Suppressor macrophage treated with lipopolysaccharide for 1 hour (primary cell): ENCODE measurements at regions not wholly inside any gene's neighbourhood (a gene's known extent, or its start where the extent isn't known, plus 50 kb on each side); places are given as distances from the start of the nearest gene placed in this dataset.
"Not testable (repeated sequence)": the region's sequence is repeated elsewhere in the genome, so short reads cannot be mapped to it uniquely, and the experiment has no call there.

Experiments
- DNase-seq, 3 donors: peaks; one replicate each; pipeline ENCODE4 v3.0.0-alpha.2; 2020 to 2022

DNA sequence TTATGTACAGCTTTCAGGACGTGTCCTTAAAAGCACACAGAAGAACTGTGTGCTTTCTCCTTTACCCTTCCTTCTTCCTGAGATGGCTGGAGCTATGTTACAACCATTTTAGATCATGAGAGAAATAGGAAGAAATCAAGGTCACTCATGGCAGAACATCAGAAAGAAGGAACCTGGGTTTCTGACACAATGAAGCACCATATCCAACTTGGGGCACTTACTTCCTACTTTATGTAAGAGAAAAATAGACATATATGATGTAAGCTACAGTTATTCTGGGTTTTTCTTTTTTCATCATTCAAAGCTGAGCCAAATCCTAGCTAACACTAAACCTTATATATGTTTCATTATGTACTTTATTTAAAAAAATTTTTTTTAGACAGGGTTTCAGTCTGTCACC lies 79.5 kb downstream of the FAM161A start:
- DNase-seq: peak; percentile 43 to 61 (median 61)

DNA sequence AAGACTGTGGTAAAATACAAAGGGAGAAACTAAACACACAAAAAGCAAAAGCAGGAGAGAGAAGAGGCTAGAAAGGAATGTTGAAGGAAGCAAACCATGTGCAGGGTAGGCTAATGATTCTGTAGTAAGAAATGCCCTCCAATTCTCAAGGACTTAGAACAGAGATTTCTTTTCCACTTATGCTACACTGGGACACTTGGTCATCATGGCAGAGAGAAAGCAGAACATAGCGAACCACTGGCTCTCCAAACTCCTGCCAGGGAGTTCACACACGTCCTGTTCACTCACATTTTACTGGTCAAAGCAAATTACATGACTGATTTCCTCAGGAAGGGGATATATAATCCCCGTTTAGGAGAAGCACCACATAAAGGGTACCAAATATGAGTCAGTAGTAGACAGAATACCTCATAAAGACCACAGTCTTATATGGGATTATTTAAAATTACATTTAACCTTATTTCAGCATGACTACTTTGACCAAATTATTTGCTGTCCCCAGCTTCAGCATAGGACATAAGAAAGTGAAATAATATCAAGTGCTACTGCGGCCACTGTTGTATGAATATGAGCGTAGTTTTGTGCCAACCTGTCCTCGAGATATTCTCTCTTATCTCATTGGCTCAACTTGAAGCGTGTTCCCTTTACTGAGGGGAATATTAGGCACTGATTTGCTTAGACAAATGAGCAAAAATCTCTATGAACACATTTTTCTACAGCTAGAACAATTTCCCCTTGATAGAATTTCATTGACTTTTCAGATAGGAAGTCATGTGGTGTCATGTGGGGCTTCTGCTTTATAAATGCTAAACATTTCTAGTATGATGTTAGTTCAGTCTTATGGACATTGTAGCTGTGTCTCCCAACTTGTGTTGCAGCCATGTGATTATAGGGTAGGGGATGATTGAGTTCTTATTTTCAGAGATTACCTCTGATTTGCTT lies 81.7 kb downstream of the FAM161A start:
- DNase-seq: peak in 1 of 3 donors; percentile 17

DNA sequence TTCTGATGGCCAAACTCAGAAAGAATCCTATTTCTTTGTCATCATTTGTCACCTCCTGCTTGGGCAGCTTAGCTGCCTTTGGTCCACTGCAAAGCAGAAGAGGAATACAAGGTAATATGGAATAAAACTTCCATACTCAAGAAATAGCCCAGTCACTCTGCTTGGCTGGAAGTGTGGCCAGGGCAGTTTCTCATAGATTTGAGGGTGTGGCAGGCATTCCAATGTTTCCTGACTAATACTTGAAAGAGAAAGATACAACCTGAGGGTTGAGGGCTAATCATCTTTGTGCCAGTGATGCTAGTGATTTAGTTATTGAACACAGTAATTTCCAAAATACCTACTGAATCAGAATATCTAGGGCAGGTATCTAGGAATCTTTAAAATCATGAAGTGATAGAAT lies 83.1 kb downstream of the FAM161A start:
- DNase-seq: peak in 1 of 3 donors; percentile 5

DNA sequence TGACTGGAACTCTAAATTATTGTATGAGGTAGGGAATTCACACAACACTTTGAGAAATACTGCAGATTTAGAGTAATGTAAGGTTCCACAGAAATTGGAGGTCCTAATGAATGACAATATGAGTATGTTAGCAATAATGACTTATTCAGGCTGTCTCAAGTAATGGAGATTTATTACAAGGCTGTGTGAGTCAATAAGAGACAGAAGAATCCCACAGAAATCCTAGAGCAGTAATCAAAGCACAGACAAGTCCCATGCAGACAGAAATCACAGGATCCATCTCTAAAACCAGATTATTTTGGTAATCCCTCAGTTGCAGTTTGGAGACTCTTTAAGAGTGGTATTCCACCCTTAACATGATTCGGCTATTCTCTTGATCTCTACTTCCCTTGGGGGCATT lies 83.6 kb downstream of the FAM161A start:
- peak in 1 of 3 donors; percentile 3 for DNase-seq

GRCh38 chr2:61769093-61769675 lies 84.7 kb downstream of the FAM161A start:
- DNase-seq: no peak

GRCh38 chr2:61764035-61764800 lies 89.6 kb downstream of the FAM161A start:
- DNase-seq: peak; percentile 99

GRCh38 chr2:61763605-61764034 lies 90.2 kb downstream of the FAM161A start:
- DNase-seq: peak; percentile 80 to 89 (median 84)

DNA sequence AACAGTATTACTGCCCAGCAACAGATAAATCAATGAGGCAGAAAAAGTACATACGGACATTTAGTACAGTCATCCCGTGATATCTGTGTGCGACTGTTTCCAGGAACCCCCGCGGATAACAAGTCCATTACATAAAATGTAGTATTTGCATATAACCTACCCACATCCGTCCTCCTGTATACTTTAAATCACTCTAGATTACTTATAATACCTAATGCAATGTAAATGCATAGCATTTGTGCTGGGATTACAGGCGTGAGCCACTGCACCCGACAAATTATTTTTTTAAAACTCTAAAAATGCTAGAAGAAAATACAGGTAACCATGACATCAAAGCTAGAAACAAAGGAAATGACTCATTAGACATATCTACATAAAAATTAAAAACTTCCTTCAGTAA lies 91.6 kb downstream of the FAM161A start:
- no peak for DNase-seq

- peak; percentile 59 to 79 (median 77) for DNase-seq
Measured at GRCh38 chr2:61759718-61760117, 94.1 kb downstream of the FAM161A start.

DNA sequence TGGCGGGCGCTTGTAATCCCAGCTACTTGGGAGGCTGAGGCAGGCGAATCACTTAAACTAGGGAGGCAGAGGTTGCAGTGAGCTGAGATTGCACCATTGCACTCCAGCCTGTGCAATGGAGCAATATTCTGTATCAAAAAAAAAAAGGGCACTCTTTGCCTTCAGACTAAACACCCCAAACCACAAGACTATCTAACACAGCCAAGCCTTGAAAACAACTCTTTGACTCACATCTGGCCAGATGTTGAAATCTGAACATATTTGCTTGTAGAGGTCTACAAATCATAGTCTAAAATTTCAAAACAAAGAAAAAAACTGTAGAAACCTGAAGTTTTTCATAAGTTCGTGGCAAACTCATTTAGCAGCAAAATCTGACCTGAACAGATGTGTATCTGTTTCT lies 94.9 kb downstream of the FAM161A start:
- peak; percentile 21 to 63 (median 51) for DNase-seq

GRCh38 chr2:61758159-61758558 lies 95.7 kb downstream of the FAM161A start:
- DNase-seq: peak in 1 of 3 donors; percentile 2

DNA sequence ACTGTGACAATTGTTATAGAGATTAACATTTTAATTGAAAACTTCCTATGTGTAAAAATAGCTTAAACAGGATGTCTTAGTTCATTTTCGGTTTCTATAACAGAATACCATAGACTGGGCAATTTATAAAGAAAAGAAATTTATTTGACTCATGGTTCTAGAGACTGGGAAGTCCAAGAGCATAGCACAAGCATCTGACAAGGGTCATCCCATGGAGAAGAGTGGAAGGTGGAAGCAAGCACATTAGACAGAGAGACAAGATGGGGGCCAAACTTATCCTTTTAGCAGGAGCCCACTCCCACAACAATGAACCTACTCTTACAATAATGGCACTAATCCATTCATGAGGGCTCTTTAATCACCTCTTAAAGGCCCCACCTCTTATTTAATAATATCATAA lies 100.3 kb downstream of the FAM161A start:
- DNase-seq: no peak

DNA sequence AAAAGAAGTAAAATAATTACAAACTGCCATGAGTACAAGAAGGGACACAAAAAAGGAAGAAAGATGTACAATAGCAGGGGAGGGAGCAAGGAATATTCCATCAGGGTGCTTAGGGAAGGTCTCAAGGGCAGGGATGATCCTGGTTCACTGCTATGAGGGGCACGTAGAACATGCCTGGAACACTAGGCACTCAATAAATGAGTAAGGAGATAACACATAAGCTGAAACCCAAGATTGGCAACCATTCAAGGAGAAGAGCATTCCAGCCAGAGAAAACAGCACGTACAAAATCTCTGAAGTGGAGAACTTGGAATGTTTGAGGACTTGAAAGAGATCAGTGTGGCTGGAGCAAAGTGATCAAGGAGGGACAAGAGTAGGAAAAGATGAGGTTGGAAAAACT lies 103.2 kb downstream of the FAM161A start:
- no peak for DNase-seq

GRCh38 chr2:61742955-61743354 lies 110.9 kb downstream of the FAM161A start:
- DNase-seq: no peak

- DNase-seq: no peak
Measured at GRCh38 chr2:61737841-61738240, 116.0 kb downstream of the FAM161A start.

DNA sequence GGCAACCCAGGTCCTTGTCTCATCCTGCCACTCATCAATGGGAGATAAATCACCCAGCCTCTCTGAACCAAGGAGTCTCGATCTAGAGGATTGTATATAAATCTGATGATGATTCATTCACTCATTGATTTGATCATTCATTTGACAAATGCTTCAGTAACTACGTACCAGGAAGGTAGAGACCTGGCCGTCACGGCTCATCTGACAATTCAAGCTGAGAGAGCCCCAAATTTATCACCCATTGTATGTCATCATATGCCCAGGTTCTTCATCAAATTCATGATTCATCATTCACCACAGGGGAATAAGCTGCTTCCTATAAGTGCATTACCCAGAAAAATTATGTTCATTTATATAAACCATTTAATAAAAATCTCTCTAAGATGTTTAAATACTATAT lies 116.9 kb downstream of the FAM161A start:
- no peak for DNase-seq

DNA sequence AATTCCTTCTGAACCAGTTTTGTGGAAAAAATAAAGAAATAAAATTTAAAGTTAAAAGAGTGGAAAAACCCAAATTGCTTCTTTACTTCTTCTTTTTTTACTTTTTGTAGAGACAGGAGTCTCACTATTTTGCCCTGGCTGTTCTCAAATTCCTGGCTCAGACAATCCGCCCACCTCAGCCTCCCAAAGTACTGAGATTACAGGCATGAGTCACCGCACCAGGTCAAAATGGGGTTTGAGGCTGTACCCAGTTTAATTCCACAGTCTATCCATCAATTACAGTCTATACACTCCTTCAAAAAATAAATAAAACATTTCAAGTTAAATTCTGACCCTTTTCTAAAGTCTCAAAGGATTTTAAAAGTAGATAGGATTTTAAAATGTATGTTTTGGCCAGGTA lies 120.3 kb downstream of the FAM161A start:
- peak; percentile 36 to 49 (median 39) for DNase-seq

DNA sequence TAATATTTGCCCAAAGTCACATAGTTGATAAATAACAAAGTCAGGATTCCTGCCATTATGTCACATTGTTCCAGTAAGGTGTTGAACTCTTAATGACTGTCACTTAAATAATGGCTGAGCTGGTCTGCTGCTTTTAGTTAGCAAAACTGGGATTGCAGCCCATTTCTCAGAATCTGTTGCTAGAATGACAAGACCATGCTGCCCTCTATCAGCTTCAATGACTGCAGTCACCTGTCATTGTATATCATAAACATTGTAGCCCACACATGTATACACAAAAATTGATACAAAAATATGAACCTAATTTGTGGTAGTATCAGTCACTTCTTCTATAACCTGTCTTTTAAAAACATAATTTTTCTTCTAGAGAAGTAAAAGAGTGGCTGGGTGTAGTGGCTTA lies 121.1 kb downstream of the FAM161A start:
- no peak for DNase-seq

DNA sequence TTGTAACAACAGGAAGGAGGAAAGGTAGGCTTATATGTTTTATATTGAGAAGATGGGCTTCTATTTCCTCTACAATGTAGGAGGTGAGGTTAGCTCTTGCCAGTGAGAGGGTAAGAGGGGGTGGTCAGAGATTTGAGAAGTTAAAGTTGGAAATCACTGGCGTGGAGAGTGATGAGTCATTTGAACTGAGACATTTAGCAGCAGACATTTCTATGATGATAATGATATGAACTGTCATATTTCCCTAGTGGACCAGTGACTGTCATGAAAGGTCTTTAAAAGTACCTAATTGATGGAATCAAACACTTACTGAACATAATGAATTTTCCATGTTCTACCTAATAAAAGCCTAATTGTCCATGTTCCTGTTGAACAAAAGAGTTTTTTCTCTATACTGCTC lies 126.1 kb downstream of the FAM161A start:
- peak; percentile 54 to 65 (median 64) for DNase-seq

DNA sequence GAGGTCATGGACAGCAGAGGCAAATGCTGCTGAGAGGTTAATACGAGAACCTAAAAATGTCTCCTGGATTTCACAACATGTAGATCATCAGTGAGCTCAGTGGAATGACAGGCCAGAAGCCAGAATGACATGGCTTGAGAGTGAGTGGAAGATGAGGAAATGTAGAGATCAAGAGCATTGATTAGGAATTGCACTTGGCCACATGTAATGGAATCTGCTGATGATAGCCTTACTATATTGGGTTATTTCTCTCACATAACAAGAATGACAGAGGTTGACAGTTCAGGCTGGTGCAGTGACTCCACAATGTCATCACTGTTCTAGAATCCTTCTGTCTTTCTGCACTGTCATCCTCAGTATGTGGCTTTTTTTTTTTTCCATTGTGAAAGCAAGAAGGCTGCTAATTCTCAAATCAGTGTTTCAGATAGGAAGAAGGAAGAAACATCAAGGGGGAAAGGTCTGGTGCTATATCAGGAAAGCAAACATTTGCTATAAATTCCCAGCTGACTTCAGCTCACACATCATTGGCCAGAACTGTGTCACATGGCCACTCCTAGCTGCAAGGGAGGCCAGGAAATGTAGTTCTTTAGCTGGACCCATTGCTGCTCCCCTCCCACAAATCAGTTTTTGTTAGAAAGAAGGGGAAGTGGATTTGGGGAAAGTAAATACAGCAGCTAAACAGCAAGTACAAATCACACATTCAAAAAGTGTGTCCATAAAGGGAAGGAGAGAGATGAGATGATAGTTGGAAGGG lies 127.2 kb downstream of the FAM161A start:
- DNase-seq: peak in 2 of 3 donors; percentile 7 to 24

- DNase-seq: not testable (repeated sequence)
Measured at GRCh38 chr2:61723364-61723763, 130.5 kb downstream of the FAM161A start.

GRCh38 chr2:61722800-61723199 lies 131.1 kb downstream of the FAM161A start:
- no peak for DNase-seq

DNA sequence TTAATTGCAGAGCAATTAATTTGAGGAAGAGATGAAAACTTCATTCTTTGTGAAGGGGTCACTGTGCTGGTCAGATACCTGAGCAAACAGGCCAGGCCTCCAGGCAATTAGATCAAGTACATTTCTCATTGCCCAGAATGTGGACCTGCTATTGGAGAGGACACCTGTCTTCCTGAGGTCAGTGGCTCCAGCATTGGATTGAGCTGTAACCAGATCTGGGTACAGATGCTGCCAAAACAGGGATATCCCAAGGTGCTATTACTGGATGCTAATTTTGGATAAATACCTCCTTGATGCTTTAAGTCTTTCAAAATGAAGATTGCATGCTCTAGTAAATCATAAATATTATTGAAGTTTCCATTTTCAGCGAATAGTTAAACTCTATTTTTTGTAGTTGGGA lies 131.5 kb downstream of the FAM161A start:
- DNase-seq: no peak
